Lung microvascular endothelial cell (primary cell): ENCODE measurements at regions not wholly inside any gene's neighbourhood (a gene's known extent, or its start where the extent isn't known, plus 50 kb on each side); places are given as distances from the start of the nearest gene placed in this dataset.
"Not testable (repeated sequence)": the region's sequence is repeated elsewhere in the genome, so short reads cannot be mapped to it uniquely, and the experiment has no call there.

Experiments
- DNase-seq, 2 donors: peaks; one replicate each; pipeline versions ENCODE4 v3.0.0 to v3.0.0-alpha.2; 2010; ENCODE audit warnings: low read depth in 2 of 2

DNA sequence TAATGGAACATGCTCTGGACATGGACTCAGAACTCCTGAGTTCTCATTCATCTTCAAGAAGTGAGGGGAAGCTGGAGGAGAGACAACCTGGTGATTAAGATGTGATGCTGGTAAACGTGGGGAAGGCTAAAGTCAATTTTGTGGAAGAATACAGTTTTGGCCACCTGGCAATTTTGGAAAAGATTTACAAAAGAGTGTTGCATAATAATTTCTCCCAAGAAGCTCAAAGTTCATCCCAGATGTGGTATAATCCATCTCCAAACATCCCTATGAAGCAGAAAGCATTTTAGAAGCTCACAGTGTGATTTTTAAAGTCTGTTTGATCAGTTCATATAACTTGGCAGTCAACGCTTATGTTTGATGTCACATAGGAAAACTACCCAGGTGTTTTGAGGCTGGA is 208.7 kb downstream of the LMX1A start:
- no peak for DNase-seq

DNA sequence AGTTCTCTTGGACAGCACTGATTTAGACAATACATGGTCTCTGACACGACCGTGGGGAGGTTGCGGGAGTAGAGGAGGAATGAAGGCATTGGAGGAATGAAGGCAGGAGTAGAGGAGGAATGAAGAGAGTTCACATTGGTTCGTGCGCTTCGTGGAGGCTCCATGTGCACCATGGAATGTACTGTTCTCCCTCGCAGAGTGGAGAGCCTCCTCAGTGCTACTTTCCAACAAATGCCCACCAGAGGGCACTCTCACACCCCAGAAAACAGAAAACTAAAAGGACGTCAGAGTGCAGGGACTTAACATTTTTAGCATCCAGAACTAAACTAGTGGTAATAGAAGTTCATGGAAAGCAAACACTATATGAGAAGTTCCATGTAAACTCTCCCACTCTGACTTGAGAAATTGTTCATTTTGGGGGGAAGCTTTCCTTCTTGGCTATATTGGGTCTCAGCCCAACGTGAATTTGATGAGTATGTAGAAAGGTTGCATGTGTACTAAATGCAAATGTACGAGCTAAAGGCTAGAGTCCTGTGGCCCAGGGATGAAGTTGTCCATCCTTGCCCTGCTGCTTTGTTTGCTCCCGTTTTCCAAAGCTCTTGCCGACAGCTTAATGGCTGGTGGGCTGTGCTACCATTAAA is 211.6 kb downstream of the LMX1A start:
- peak; percentile 50 to 72 for DNase-seq

DNA sequence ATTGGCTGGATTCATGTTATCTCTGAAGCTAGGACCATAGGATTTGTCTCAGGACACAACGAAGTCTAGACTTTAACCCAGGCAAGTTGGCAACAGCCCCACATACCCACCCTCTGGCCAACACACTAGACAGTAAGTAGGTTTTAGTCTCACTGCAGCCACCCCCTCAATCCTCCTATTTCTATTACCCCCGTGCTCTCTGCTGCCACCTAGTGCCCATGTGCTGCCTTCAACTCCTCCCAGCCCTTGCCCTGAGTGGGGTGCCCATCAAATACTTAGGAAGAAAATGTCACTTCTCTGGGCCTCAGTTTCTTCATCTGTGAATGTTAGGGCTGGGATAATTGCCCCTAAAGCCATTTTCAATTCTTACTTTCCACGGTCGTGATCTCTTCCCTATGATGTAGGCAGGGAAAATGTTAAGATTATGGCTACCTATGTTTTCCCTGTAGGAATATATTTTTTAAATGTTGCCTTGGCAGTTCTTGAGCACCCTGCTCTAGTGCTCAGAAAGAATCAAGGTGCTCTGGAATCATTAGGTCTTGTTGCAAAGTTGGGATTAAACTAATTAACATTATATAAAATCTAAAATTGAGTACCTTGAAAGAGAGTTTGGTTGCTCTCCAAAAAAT is 213.0 kb downstream of the LMX1A start:
- DNase-seq = no peak

DNA sequence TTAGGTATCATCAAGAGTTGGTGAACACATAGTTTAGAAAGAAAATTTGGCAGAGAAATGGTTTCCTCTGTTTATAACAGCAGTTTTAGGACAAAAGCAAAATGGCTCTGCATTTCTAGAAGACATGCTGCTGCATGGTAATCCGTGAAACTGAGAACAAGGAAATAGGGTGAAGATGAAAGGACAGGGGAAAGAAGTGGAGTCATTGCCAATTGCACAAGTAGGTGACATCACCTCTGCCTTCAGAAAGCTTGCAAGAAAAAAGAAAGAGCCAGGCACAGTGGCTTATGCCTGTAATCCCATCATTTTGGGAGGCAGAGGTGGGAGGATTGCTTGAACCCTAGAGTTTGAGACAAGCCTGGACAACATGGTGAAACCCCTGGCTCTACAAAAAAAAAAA is 217.6 kb downstream of the LMX1A start:
- DNase-seq = no peak

DNA sequence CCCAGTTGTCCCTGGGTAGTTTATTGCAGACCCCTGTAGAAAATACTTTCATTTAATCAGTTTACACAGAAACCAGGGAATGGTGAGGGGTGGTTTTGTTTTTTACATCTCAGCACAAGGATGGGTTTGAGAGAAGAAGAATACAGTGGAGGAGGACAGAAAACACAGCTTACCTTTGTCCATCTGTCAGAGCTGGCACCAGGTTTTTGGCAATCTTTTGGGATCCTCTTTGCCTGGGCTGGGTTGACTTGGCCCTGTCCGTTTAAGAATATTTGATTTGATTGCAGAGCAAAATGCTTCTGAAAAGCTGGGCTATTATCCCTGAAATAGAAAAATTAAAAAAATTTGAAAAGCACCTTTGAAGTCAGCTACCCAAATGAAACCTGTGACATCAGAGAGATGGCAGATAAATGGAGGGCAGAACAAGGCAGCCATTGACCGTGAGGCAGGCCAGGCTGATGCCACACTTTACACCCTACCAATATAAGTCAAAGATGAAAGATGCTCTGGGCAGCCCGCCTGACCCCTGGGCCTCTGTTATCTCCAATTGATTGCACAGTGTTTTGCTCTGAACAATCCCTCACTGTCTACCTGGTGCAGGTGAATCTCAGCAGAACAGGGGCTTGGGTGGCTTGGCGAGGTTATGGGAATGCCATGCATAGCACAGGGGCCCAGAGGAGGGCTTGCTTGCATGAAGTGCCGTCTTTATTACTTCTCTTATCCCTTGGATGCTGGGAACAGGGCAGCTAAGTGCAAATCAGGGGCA is 218.8 kb downstream of the LMX1A start:
- no peak for DNase-seq

DNA sequence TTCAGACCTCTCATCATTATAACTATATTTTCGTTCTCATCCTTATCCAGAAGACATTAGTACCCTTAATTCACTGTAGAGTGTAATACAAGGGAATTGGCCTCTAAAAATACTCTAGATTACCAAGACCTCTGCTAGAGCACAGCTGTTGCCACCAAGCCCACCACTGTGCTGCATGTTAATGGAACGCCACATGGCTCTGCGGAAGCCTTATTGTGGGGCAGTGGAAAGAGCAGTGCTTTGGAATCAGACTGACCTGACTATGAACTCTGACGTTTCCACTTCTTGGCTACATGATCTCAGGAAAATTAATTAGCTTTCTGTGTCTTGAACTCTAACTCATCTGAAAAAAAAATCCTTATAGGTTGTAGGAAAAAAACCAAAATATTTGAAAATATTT is 222.1 kb downstream of the LMX1A start:
- no peak for DNase-seq

DNA sequence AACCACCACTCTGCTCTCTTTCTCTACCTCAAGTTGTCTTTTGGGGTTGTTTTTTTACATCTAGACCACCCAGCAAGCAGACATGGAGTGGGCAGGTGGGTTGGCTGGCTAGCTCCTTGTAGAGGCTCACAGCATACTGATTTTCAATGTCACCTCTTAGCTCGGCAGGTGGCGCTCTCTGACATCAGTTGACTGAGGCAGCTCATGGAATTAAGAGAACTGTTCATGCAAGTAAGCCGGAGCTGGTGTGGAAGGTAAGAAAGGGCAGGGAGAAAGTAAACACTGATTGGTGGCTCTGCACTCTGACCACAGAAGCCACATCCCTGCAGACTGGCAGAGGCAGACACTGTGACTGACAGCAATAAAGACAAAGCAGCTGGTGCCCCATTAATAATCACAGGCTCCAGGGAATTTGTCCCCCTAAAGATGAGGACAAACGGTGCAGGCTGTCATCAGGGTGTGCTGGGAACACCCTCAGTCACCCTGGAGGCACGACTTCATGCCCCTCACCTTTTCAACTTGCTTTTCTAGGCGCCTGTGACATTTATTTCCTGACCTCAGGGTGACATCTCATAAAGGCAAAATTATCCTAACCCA is 226.8 kb downstream of the LMX1A start:
- peak; percentile 47 to 65 for DNase-seq

DNA sequence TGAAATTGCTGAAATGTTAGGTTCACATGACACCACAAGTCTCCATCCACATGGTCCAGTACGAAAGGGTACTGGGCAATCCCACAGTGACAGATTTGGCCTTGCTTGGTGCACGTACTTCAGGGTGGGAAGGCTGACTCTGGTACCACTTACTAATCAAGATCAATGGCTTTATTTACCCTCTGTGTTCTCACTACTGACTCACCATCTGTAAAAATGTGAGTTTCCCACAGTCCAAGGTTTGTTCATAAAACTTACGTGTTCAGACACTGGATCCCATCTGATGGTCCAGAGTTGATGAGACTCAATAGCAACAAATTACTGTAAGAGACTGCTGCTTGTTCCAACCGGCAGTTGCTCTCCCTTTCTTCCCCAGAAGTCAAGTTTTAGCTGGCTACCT is 231.7 kb downstream of the LMX1A start:
- no peak for DNase-seq

DNA sequence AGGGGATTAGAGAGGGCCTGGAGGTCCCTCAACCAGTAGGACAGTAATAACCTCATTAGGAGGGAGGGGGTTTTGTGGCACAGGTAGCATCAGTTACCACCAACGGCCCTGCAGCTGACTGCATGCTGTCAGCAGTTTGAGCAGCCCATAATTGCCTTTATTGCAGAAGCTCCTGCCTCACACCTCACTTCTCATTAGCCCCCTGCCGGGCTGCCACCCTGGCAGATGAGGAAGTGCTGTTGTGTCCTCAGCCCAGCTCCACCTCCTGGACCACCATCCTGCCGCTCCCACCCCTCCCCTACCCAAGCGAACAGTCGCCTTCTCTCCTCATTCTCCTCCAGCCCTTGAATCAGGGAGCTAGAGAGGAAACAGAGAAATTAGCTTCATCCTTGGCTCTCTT is 237.4 kb downstream of the LMX1A start:
- no peak for DNase-seq

DNA sequence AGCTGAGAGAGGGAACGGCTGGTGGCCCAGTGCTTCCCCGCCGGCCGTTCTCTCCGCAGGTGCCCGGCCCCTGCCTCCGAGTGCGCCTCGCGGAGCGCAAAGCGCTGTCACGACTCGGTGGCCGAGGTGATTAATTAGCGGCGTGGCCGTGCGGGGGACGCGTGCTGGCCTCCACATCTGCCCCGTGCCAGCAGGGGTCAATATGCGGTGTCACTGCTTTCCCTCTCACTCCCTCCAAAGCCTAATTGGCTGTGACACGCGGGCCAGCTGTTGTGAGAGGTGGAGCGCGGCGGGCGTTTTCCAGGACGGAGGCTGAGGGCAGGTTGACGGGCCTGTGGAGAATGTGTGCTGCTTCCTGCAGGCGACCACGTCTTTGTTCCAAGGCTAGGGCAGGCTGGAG is 239.0 kb downstream of the LMX1A start:
- DNase-seq = no peak

DNA sequence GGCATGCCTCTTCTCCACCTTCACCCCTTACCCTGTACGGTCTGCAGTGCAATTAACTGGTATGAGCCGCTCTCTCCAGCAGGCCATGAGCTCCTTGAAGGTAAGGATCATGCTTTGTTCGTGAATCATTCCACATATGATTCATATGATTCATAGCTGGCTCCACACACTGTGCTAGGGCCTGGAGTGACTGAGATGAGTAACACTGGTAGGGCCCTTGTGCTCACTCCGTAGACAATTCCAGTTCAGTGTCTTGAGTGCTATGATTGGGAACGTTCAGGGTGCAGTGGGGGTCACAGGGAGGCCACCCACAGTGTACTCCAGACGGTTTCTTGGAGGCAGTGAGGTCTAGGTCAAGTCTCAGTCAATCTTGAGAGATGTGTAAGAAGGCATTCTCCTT is 239.8 kb downstream of the LMX1A start:
- peak in 1 of 2 donors; percentile 32 for DNase-seq

DNA sequence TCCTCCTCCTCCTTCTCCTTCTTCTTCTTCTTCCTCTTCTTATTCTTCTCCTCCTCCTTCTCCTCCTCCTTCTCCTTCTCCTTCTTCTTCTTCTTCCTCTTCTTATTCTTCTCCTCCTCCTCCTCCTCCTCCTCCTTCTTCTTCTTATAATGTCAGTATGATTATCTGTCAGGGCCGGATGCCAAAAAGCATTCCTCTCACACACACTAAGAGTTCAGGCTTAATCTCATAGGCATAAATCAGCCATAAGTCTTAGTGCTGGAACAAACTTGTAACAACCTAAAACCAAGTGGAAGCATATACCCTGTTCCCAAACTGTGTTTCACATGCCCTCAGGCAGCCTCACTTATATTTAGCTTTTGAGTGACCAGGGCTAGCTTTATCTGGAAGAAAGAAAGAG is 240.3 kb downstream of the LMX1A start:
- DNase-seq = no peak

DNA sequence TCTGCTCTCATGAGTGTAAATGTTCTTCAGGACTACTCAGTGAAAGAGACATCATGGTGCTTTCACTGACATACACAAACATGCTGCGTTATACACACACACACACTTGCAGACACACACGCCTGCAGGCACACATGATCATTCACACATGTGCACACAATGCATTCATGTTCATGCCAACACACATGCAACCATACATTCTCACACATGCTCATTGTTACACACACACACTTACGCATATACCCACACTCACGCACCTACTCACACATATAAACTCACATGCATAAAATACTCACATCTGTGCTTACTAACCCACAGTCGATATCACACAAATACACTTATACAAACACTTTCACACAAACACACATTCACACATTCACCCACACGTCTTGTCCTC is 241.6 kb downstream of the LMX1A start:
- no peak for DNase-seq

DNA sequence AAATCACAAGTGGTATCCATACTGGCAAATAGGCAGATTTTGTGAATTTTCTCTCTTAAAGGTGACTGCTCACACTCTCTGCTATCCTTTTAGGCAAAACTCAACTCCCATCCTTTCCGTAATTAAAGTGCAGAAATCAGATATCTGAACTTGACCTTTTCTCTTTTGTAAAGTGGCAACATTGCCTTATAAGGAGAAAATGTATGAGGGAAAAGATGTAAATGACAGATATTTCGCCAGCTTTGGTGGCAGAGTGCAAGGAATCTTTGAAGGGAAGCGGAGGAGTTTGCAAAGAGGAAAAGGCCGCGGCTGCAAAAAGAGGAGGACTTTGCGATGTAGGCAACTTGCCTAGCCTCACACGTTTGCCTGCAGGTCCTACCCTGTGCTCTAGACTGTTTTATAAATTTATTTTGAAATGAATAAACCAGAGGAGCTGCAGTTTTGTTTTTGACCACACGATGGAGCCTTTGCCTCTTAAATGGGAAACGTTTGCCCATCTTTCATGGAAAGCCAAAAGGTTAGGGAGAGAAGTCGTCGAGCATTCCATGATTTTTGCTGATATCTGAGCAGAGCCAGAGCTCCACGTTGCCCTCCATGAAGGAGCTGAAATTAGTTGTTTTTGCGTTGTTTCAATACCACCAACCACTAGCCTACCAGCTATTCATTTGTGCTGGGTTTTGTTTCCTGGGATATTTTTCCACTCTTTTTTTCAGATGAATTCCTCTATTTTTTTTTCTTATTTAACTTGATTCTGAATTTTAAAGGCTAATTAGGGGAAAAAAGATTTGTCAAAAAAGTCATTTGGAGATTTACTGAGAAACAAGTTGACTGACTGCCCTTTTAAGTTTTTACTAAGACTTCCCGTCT is 242.3 kb downstream of the LMX1A start:
- DNase-seq = peak; percentile 49 to 55

DNA sequence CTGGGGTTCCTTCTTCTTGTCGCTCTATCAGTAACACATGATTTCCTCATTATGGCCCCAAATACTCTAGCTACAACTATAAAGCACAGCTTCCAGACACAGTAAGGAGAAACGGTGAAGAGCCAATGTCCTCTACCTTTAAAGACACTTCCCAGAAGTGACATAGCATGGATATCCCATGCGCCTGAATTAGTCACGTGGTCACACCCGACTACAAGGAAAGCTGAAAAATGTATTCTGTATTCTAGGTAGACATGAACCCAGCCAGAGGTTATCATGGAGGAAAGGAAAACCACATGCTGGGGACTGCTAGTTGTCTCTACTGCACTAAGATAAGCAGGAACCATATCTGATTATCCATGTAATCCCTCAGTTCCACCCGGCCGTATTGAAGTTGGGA is 244.3 kb downstream of the LMX1A start:
- no peak for DNase-seq

DNA sequence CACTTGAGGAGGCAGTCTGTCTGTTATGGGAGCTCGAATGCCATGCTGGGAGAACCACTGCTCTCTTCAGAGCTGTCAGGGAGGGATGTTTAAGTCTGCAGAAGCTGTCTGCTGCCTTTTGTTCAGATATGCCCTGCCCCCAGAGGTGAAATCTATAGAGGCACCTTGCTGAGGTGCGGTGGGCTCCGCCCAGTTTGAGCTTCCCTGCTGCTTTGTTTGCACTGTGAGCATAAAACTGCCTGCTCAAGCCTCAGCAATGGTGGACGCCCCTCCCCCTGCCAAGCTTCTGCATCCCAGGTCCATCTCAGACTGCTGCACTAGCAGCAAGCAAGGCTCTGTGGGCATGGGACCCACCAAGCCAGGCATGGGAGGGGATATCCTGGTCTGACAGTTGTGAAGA is 247.5 kb downstream of the LMX1A start:
- DNase-seq = no peak

DNA sequence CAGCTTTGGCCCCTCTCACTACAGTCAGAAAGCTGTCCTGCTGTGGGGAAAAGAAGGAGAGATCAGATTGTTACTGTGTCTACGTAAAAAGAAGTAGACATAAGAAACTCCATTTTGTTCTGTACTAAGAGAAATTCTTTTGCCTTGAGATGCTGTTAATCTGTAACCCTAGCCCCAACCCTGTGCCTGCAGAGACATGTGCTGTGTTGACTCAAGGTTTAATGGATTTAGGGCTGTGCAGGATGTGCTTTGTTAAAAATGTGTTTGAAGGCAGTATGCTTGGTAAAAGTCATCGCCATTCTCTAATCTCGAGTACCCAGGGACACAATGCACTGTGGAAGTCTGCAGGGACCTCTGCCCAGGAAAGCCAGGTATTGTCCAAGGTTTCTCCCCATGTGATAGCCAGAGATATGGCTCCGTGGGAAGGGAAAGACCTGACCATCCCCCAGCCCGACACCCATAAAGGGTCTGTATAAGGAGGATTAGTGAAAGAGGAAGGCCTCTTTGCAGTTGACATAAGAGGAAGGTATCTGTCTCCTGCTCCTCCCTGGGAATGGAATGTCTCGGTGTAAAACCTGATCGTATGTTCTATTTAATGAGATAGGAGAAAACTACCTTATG is 263.9 kb downstream of the LMX1A start:
- not testable (repeated sequence) for DNase-seq

DNA sequence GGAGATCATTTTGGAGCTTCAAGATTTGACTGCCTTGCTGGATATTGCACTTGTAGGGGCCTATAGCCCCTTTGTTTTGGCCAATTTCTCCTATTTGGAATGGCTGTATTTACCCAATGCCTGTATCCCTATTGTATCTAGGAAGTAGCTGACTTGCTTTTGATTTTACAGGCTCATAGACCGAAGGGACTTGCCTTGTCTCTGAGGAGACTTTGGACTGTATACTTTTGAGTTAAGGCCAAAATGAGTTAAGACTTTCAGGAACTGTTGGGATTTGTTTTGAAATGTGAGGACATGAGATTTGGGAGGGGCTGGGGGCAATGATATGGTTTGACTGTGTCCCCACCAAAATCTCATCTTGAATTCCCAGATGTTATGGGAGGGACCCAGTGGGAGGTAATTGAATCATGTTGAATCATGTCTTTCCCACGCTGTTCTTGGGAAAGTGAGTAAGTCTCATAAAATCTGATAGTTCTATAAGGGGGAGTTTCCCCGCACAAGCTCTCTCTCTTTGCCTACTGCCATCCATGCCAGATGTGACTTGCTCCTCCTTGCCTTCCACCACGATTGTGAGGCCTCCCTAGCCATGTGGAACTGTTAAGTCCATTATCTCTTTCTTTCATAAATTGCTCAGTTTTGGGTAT is 276.1 kb downstream of the LMX1A start:
- DNase-seq = no peak

DNA sequence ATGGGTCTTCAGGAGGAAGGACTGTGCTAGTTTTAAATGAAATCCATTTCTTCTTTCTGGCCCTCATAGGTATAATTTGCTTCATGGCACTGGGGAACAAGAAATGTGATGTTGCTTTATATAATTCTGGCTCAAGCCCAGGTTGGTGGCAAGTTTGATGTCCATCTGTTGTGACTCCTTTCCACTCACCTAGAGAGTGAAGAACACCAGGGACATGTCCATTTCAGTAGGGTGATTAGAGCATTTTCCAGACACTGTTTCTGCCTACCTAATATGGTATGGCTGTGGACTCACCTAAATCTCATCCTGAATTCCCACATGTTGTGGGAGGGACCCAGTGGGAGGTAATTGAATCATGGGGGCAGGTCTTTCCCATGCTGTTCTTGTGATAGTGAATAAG is 278.1 kb downstream of the LMX1A start:
- DNase-seq = no peak

DNA sequence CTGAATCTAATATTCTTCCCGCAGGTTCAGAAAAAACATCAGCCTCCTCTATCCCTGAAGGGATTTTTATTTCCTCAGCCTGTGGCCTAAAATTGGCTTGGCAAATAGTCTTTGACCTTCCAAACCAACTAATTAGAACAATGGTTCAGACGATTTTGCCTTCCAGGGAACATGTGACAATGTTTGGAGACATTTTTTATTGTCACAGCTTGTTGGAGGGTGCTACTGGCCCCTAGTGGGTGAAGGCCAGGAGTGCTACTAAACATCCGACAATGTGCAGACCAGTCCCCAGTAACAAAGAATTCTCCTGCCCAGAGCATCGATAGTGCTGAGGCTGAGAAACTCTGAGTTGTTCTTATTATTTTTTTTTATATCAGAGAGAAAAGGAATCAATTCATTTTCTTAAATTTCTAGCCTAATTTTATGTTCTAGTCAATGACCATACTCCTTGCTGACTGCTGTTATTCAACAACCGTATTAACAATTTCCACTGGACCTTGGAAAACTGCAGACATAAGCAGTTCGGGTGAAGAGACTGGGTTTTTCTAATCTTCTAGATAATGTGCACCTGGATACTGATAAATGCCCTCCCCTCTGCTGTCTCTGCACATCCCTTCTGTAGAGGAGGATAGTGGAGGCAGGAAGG is 280.7 kb downstream of the LMX1A start:
- peak; percentile 33 to 43 for DNase-seq
